Endothelial cell of umbilical vein (primary cell): ENCODE measurements at regions not wholly inside any gene's neighbourhood (a gene's known extent, or its start where the extent isn't known, plus 50 kb on each side); places are given as distances from the start of the nearest gene placed in this dataset.

Source experiments
- CTCF ChIP-seq, 2 donors: IDR thresholded peaks; 1 replicate in 1 of 2; 2 replicates in 1 of 2; pipeline ENCODE4 v1.5.1; 2011; ENCODE audit warnings: low read length in 2 of 2, mild to moderate bottlenecking in 2 of 2, moderate library complexity in 2 of 2, control low read depth in 1 of 2, inconsistent platforms in 1 of 2, low read depth in 1 of 2; ENCODE audit not compliant: insufficient read depth in 1 of 2; ENCODE audit errors: extremely low read depth in 1 of 2
- EZH2 ChIP-seq: IDR thresholded peaks from 2 replicates; pipeline ENCODE4 v1.6.1; 2012; ENCODE audit warnings: borderline replicate concordance, low read depth, mild to moderate bottlenecking, moderate library complexity, low read length, inconsistent platforms; ENCODE audit not compliant: severe bottlenecking
- FOS ChIP-seq: IDR thresholded peaks from 2 replicates; pipeline ENCODE4 v1.6.1; 2011; ENCODE audit warnings: mild to moderate bottlenecking, low read length, moderate library complexity, borderline replicate concordance; ENCODE audit not compliant: insufficient read depth
- GATA2 ChIP-seq: IDR thresholded peaks from 2 replicates; pipeline ENCODE4 v1.7.0; 2011; ENCODE audit warnings: low read depth, mild to moderate bottlenecking, moderate library complexity, mixed read lengths, low read length; ENCODE audit not compliant: insufficient read length, insufficient read depth
- JUN ChIP-seq: IDR thresholded peaks from 2 replicates; pipeline ENCODE4 v1.6.1; 2011; ENCODE audit warnings: borderline replicate concordance, low read depth; ENCODE audit not compliant: insufficient read length, insufficient read depth
- MAX ChIP-seq: IDR thresholded peaks from 2 replicates; pipeline ENCODE4 v1.6.1; 2011; ENCODE audit not compliant: insufficient read depth, insufficient read length
- MYC ChIP-seq: IDR thresholded peaks from one replicate; pipeline ENCODE4 v1.6.1; 2011; ENCODE audit warnings: mild to moderate bottlenecking, low read depth, low read length
- POLR2A ChIP-seq: IDR thresholded peaks from 2 replicates; pipeline ENCODE4 v1.6.1; 2012; ENCODE audit warnings: low read depth, mild to moderate bottlenecking, control low read depth, low read length
- POLR2AphosphoS5 ChIP-seq: IDR thresholded peaks from 2 replicates; pipeline ENCODE4 v1.6.1; 2012; ENCODE audit warnings: low read depth, mild to moderate bottlenecking, control low read depth, low read length, moderate library complexity; ENCODE audit not compliant: insufficient read depth

DNA sequence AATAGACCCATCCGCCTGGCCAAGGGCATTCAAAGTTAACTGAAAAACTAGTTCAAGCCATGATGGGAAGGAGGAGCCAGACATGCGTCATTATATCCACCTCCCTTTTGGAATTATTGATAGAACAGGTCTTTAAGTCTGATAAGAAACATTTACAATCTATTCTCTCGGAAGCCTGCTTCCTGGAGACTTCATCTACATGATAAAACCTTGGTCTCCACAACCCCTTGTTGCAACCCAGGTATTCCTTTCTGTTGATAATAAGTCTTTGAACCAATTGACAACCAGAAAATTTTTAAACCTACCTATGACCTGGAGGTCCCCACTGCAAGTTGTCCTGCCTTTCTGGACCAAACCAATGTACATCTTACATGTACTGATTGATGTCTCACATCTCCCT lies 451.3 kb downstream of the NAF1 start:
- TF ChIP-seq CTCF (IDR thresholded peaks at IDR 0.05; ENCODE audit: extremely low read depth in 1 of 2, insufficient read depth in 1 of 2, low read depth in 1 of 2, low read length in 2 of 2) (no peak), POLR2A (no peak), EZH2 (no peak), MYC (no peak), MAX (no peak), POLR2AphosphoS5 (no peak), GATA2 (no peak), JUN (no peak), FOS (no peak)
